ENCODE measurements at regions not wholly inside any gene's neighbourhood (a gene's known extent, or its start where the extent isn't known, plus 50 kb on each side); places are given as distances from the start of the nearest gene placed in this dataset.

DNA sequence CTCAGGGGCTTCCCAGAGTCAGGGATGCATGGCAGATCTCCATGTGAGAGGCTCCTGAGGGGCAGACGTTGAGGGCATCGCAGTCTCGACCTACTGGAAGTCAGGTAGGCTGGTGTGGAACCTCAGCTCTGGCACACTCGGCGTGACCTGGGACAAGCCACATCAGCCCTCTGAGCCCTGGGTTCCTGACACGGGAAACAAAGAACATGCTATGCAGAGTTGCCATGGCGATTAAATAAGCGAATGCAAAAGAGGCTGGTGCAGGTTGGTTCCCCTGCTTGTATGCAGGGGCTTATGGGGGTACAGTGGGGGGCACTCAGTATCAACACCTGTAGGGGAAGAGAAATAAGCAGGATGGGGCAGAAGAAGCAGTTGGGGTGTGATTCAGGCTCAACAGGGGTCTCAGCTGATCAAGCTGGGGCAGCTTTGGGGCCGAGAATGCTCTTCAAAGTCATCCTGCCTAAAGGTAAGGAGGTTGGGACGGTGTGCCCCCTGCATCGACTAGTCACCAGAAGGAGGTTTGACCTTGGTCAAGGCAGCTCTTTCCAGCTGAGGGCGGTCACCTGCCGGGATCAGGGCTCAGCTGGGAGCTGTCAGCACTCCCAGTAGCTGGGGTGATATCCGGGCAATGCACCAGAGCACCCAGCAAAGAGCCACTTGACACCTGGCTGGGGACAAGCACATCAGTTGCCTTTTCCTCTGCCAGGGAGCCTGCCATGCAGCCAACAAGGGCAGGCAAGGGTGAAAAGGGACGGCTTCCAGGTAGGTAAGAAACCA is 442.7 kb downstream of the MIAT start:
- Histone ChIP-seq H3K4me1 (peaks cover 0 to 14% (median 5%) of the 10 kb centered on the region in 4 donors), H3K9me3 (no peaks in the 10 kb centered on the region), H3K27me3 (peaks cover 0 to 28% (median 17%) of the 10 kb centered on the region in 3 donors), H3K4me3 (no peak overlapping the region), H3K36me3 (no peaks in the 10 kb centered on the region), H3K27ac (peak overlapping the region in 1 of 5 donors; percentile 61)
- 55 to 78% (median 58%) methylated on average over 12 to 15 of the region's 15 CpGs for WGBS, 5 donors
- DNase-seq, result no peak
- TF ChIP-seq, protein P1, sequence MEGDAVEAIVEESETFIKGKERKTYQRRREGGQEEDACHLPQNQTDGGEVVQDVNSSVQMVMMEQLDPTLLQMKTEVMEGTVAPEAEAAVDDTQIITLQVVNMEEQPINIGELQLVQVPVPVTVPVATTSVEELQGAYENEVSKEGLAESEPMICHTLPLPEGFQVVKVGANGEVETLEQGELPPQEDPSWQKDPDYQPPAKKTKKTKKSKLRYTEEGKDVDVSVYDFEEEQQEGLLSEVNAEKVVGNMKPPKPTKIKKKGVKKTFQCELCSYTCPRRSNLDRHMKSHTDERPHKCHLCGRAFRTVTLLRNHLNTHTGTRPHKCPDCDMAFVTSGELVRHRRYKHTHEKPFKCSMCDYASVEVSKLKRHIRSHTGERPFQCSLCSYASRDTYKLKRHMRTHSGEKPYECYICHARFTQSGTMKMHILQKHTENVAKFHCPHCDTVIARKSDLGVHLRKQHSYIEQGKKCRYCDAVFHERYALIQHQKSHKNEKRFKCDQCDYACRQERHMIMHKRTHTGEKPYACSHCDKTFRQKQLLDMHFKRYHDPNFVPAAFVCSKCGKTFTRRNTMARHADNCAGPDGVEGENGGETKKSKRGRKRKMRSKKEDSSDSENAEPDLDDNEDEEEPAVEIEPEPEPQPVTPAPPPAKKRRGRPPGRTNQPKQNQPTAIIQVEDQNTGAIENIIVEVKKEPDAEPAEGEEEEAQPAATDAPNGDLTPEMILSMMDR (IDR thresholded peaks at IDR 0.05), result no peak
- no peak for TF ChIP-seq POLR2AphosphoS5 (IDR thresholded peaks at IDR 0.05)
- TF ChIP-seq POLR2A (IDR thresholded peaks at IDR 0.05), result no peak
- no peak for TF ChIP-seq EP300 (IDR thresholded peaks at IDR 0.05)
- intact Hi-C loops (cut with DNase I; ENCODE audit: low total_unique reads), result no loop called here

DNA sequence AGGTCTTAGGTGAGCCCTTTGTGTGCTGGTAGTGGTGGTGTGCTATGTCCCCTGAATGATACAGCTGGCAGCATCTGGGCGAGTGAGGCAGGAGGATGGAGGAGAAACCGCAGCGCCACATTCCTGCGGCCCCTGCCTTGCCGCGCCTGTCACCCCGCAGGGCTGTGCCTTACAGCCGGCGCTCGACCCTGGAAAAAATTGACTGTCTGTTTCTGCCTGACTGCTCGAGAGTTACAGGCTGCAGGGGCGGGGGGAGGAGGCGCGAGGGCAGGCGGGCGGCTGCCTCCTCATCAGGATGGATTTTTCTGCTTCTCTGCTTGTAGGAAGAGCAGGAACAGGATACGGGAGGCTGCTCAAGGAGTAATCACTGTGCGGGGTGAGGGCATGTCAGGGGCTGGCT is 443.4 kb downstream of the MIAT start:
- peaks cover 0 to 14% (median 5%) of the 10 kb centered on the region in 4 donors for H3K4me1 ChIP-seq
- H3K4me3 ChIP-seq, result no peak overlapping the region
- H3K27ac ChIP-seq, result peak overlapping the region in 1 of 5 donors; percentile 61
- H3K36me3 ChIP-seq, result no peaks in the 10 kb centered on the region
- H3K27me3 ChIP-seq, result peaks cover 0 to 28% (median 17%) of the 10 kb centered on the region in 3 donors
- no peaks in the 10 kb centered on the region for H3K9me3 ChIP-seq
- no peak for TF ChIP-seq EP300 (IDR thresholded peaks at IDR 0.05)
- TF ChIP-seq, protein P1 (IDR thresholded peaks at IDR 0.05), result no peak
- TF ChIP-seq POLR2AphosphoS5 (IDR thresholded peaks at IDR 0.05), result no peak
- TF ChIP-seq POLR2A (IDR thresholded peaks at IDR 0.05), result no peak
- DNase-seq, result peak in 1 of 2 donors; percentile 76
- intact Hi-C loops (cut with DNase I; ENCODE audit: low total_unique reads), result no loop called here
- 2 to 4% (median 3%) methylated on average over 13 to 18 of the region's 18 CpGs for WGBS, 5 donors

DNA sequence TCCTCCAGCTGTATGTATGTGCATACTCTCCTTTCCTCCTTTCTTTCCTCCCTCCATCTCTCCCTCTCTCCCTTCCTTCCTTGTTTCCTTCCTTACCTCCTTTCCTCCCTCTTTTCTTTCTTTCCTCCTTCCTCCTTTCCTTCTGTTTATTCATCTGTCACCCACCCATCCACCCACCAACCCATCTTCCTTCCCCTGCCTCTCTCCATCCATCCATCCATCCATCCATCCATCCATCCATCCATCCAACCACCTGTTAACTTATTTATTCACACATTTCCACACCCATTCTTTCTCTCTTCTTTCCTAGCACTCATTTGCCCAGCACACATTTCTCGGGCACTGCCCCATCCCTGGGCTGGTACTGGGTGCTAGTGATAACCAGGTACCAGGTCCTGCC is 443.9 kb downstream of the MIAT start:
- Histone ChIP-seq H3K36me3 (no peaks in the 10 kb centered on the region), H3K4me3 (no peak overlapping the region), H3K27ac (peak overlapping the region in 1 of 5 donors; percentile 61), H3K27me3 (peaks cover 0 to 28% (median 17%) of the 10 kb centered on the region in 3 donors), H3K9me3 (no peaks in the 10 kb centered on the region), H3K4me1 (peaks cover 0 to 19% (median 9%) of the 10 kb centered on the region in 4 donors)
- DNase-seq, result no peak
- WGBS, 5 donors, result 80 to 91% (median 83%) methylated on average over 1 of the region's 1 CpG
- intact Hi-C loops (cut with DNase I; ENCODE audit: low total_unique reads), result no loop called here
- TF ChIP-seq POLR2A (IDR thresholded peaks at IDR 0.05) (no peak), POLR2AphosphoS5 (IDR thresholded peaks at IDR 0.05) (no peak), EP300 (IDR thresholded peaks at IDR 0.05) (no peak)
- TF ChIP-seq, protein P1 (IDR thresholded peaks at IDR 0.05), result no peak

DNA sequence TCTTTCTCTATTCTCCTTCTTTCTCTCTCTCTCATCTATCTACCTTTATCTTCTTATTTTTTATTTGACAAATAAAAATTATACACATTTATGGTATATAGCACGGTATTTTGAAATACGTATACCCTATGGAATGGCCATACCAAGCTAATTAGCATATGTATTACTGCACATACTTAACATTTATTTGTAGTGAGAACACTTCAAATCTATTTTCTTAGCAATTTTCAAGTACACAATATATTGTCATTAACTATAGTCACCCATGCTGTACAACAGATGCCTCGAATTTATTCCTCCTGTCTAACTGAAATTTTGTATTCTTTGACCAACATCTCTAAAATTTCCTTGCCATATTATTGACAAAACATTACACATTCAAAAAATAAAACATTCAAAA is 447.1 kb downstream of the MIAT start:
- H3K36me3 ChIP-seq, result no peaks in the 10 kb centered on the region
- no peaks in the 10 kb centered on the region for H3K9me3 ChIP-seq
- no peak for DNase-seq
- no peak overlapping the region for H3K27ac ChIP-seq
- peaks cover 16 to 48% (median 35%) of the 10 kb centered on the region in 4 donors for H3K4me1 ChIP-seq
- TF ChIP-seq POLR2AphosphoS5 (IDR thresholded peaks at IDR 0.05) (no peak), EP300 (IDR thresholded peaks at IDR 0.05) (no peak)
- TF ChIP-seq, protein P1 (IDR thresholded peaks at IDR 0.05), result no peak
- intact Hi-C loops (cut with DNase I; ENCODE audit: low total_unique reads), result no loop called here
- H3K27me3 ChIP-seq, result peaks cover 0 to 23% (median 17%) of the 10 kb centered on the region in 3 donors
- WGBS, 5 donors, result 57 to 89% (median 73%) methylated on average over 3 of the region's 3 CpGs
- H3K4me3 ChIP-seq, result no peak overlapping the region

All from stomach (tissue), 8 donors.